SK-N-SH treated with all-trans-retinoic acid at 6 μM for 48 hours (cell line): ENCODE measurements at regions not wholly inside any gene's neighbourhood (a gene's known extent, or its start where the extent isn't known, plus 50 kb on each side); places are given as distances from the start of the nearest gene placed in this dataset.

ENCODE experiments used
- CSDC2 ChIP-seq: fragments of 250-450 bp; sonication (Bioruptor Pico); IDR thresholded peaks from 2 replicates; pipeline ENCODE4 v1.5.0; 2020; ENCODE audit warnings: mild to moderate bottlenecking, moderate library complexity
- ISL1 ChIP-seq: fragments of 250-450 bp; sonication (Bioruptor Pico); IDR thresholded peaks from 2 replicates; pipeline ENCODE4 v2.1.2; 2022; ENCODE audit warnings: mild to moderate bottlenecking, moderate library complexity
- PATZ1 ChIP-seq: fragments of 250-450 bp; sonication (Bioruptor Pico); IDR thresholded peaks from 2 replicates; pipeline ENCODE4 v1.8.0; 2020; ENCODE audit warnings: mild to moderate bottlenecking, moderate library complexity, borderline replicate concordance
- RARB ChIP-seq: fragments of 250-450 bp; sonication (Bioruptor Pico); IDR thresholded peaks from 2 replicates; pipeline ENCODE4 v1.8.0; 2021; ENCODE audit warnings: mild to moderate bottlenecking, moderate library complexity
- SNAI2 ChIP-seq: fragments of 250-450 bp; sonication (Bioruptor Pico); IDR thresholded peaks from 2 replicates; pipeline ENCODE4 v1.5.0; 2020; ENCODE audit warnings: mild to moderate bottlenecking, moderate library complexity
- TSHZ2 ChIP-seq: fragments of 250-450 bp; sonication (Bioruptor Pico); IDR thresholded peaks from 2 replicates; pipeline ENCODE4 v1.5.0; 2020; ENCODE audit warnings: mild to moderate bottlenecking, moderate library complexity
- ZFP3 ChIP-seq: fragments of 250-450 bp; sonication (Bioruptor Pico); IDR thresholded peaks from 2 replicates; pipeline ENCODE4 v1.5.0; 2020; ENCODE audit warnings: mild to moderate bottlenecking, moderate library complexity
- ZNF70 ChIP-seq: fragments of 450-650 bp; formaldehyde crosslinking; IDR thresholded peaks from 2 replicates; pipeline ENCODE4 v1.5.0; 2020; ENCODE audit warnings: mild to moderate bottlenecking, moderate library complexity
- ZNF8 ChIP-seq: fragments of 450-650 bp; formaldehyde crosslinking; IDR thresholded peaks from 2 replicates; pipeline ENCODE4 v1.5.0; 2020; ENCODE audit warnings: mild to moderate bottlenecking, moderate library complexity
- TF ChIP-seq, protein P1 (sequence below): fragments of 250-450 bp; sonication (Bioruptor Pico); IDR thresholded peaks from 2 replicates; pipeline ENCODE4 v1.5.1; 2021; ENCODE audit warnings: mild to moderate bottlenecking, moderate library complexity
- TF ChIP-seq, protein P2 (sequence below): fragments of 250-450 bp; sonication (Bioruptor Pico); IDR thresholded peaks from 2 replicates; pipeline ENCODE4 v1.5.1; 2020; ENCODE audit warnings: low read depth, mild to moderate bottlenecking, moderate library complexity

DNA sequence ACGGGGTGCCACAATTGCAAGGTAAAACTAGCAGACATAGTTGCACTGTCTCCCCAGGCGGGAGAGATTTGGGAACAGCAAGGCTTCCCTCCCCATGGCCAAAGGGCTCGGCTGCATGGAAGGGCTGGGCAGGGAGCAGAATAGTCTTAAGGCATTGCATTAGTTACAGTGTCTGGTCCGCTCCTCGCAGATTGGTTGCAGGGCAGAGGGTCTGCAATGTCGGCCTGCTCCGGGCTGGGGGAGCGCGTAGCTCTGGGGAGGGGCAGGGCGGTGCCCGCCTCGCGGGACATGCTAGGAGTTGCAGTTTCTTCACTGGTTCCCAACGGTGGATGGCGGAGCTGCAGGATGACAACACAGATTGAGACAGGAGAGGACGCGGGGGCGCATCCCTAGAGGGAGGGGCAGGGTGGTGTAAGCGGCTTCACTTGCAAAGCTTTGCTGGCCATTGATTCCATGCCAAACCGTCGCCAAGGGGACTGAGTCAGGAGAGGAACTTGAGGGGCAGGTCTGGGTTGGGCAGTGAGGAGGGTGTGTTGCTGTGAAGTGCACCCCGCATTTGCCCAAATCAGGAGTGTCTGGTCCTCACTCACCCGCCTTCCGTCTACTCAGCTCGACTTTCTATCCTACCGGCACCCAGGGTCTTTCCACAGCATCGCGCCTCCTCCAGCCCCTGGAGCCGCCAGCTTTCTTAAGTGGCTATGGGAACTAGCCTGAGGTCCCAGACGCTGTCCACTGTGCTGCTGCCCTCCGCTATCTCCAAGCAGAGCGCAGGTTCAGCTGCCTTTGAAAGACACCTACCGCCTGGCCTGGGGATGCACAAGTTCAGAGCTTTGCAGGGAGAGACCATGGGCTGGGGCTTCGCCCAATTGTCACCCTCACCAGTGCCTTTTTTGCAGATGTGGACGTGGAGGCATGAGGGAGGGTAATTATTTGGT, 1748.9 kb downstream of the TP53TG3F start:
- TF ChIP-seq ISL1 = no peak
- no peak for TF ChIP-seq TSHZ2 (CRISPR knock-in tag)
- TF ChIP-seq, protein P1, sequence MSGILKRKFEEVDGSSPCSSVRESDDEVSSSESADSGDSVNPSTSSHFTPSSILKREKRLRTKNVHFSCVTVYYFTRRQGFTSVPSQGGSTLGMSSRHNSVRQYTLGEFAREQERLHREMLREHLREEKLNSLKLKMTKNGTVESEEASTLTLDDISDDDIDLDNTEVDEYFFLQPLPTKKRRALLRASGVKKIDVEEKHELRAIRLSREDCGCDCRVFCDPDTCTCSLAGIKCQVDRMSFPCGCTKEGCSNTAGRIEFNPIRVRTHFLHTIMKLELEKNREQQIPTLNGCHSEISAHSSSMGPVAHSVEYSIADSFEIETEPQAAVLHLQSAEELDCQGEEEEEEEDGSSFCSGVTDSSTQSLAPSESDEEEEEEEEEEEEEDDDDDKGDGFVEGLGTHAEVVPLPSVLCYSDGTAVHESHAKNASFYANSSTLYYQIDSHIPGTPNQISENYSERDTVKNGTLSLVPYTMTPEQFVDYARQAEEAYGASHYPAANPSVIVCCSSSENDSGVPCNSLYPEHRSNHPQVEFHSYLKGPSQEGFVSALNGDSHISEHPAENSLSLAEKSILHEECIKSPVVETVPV = no peak
- no peak for TF ChIP-seq ZNF70
- TF ChIP-seq ZNF8 (CRISPR knock-in tag) = no peak
- TF ChIP-seq, protein P2, sequence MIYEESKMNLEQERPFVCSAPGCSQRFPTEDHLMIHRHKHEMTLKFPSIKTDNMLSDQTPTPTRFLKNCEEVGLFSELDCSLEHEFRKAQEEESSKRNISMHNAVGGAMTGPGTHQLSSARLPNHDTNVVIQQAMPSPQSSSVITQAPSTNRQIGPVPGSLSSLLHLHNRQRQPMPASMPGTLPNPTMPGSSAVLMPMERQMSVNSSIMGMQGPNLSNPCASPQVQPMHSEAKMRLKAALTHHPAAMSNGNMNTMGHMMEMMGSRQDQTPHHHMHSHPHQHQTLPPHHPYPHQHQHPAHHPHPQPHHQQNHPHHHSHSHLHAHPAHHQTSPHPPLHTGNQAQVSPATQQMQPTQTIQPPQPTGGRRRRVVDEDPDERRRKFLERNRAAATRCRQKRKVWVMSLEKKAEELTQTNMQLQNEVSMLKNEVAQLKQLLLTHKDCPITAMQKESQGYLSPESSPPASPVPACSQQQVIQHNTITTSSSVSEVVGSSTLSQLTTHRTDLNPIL (CRISPR knock-in tag) = no peak
- TF ChIP-seq RARB (CRISPR knock-in tag) = no peak
- TF ChIP-seq CSDC2 (CRISPR knock-in tag) = no peak
- TF ChIP-seq ZFP3 (CRISPR knock-in tag) = no peak
- peak; percentile 66; the same call in 1 of the 2 replicates for TF ChIP-seq PATZ1 (CRISPR knock-in tag)
- TF ChIP-seq SNAI2 (CRISPR knock-in tag) = no peak
